ENCODE measurements at regions not wholly inside any gene's neighbourhood (a gene's known extent, or its start where the extent isn't known, plus 50 kb on each side); places are given as distances from the start of the nearest gene placed in this dataset.

DNA sequence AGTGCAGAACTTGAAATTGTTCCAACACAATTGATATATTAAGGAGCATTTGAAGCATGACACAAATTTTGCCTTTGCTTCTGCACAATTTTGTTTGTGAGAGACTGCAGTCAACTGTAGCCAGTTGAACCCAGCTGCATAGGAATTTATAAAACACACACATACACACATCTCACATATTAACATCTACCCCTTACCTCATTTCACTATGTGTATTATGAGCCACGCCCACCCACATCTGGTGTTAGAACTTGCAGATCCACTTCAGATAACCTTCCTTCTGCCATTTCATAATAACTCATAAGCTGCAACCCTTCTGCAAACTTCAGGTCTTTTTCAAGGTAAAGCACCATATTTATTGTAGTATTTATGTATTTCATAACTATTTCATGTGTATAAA is 188.1 kb upstream of the WDFY3 start:
- no peak for DNase-seq
- Histone ChIP-seq H4K5ac (ENCODE audit: insufficient read length, low read depth, low read length) (no peak overlapping the region), H3K4ac (ENCODE audit: low read depth, low read length) (no peak overlapping the region), H3K18ac (ENCODE audit: insufficient read length, low read depth, low read length) (no peak overlapping the region), H3K9me3 (ENCODE audit: control insufficient read depth, low read depth, low read length) (no peaks in the 10 kb centered on the region), H3K27me3 (ENCODE audit: insufficient read depth, low read length) (no peaks in the 10 kb centered on the region), H3K14ac (ENCODE audit: insufficient read depth, low read length) (no peak overlapping the region), H3K27ac (ENCODE audit: insufficient read length, low read depth, low read length) (no peak overlapping the region), H2BK20ac (ENCODE audit: low read depth, low read length, poor library complexity, severe bottlenecking) (no peak overlapping the region), H2AFZ (ENCODE audit: low read length) (no peak overlapping the region), H2BK120ac (ENCODE audit: low read depth, low read length, poor library complexity, severe bottlenecking) (no peak overlapping the region), H3K4me1 (ENCODE audit: insufficient read depth, low read length) (no peaks in the 10 kb centered on the region), H3T11ph (ENCODE audit: low read length) (no peak overlapping the region), H2BK12ac (ENCODE audit: insufficient read length, low read depth, low read length) (no peak overlapping the region), H4K20me1 (ENCODE audit: control insufficient read depth, insufficient read depth, insufficient read length) (no peaks in the 10 kb centered on the region), H3K79me2 (ENCODE audit: insufficient read depth, low read length) (0 out of 2 replicates have a peak, but pooled peaks cover 2% of the 10 kb centered on the region), H3K23me2 (ENCODE audit: insufficient read length, low read depth, low read length, poor library complexity, severe bottlenecking) (no peaks in the 10 kb centered on the region), H3K4me2 (ENCODE audit: insufficient read depth, insufficient read length, low read length) (no peak overlapping the region), H4K91ac (ENCODE audit: insufficient read length, low read depth, low read length) (no peak overlapping the region), H2AK5ac (ENCODE audit: insufficient read length, low read length) (no peak overlapping the region), H2BK15ac (ENCODE audit: low read depth, low read length) (no peak overlapping the region), H3K9ac (ENCODE audit: extremely low read depth, insufficient read length, low read length) (no peak overlapping the region), H3K79me1 (ENCODE audit: insufficient read depth, low read depth, low read length, poor library complexity, severe bottlenecking) (no peaks in the 10 kb centered on the region), H2BK5ac (ENCODE audit: insufficient read length, low read length) (no peak overlapping the region), H3K23ac (ENCODE audit: insufficient read length, low read depth, low read length) (no peak overlapping the region), H4K8ac (replicated peaks; ENCODE audit: insufficient read length, low read depth, low read length) (no peak overlapping the region), H3K56ac (ENCODE audit: insufficient read length, low read depth, low read length) (no peak overlapping the region)
- H3K36me3 Mint-ChIP-seq (ENCODE audit: insufficient read depth in 1 of 3, low read depth in 3 of 3): peaks cover 0 to 2% (median 0%) of the 10 kb centered on the region in 3 experiments; a peak in 1 of 7 replicates
- no peaks in the 10 kb centered on the region for H3K9me3 Mint-ChIP-seq
- no CpG with 5 or more reads among the region's 1 CpG for WGBS (ENCODE audit: extremely low coverage, insufficient read length, low lambda C conversion rate)
- H3K4me3 Mint-ChIP-seq: no peak overlapping the region
- TF ChIP-seq, protein P1, sequence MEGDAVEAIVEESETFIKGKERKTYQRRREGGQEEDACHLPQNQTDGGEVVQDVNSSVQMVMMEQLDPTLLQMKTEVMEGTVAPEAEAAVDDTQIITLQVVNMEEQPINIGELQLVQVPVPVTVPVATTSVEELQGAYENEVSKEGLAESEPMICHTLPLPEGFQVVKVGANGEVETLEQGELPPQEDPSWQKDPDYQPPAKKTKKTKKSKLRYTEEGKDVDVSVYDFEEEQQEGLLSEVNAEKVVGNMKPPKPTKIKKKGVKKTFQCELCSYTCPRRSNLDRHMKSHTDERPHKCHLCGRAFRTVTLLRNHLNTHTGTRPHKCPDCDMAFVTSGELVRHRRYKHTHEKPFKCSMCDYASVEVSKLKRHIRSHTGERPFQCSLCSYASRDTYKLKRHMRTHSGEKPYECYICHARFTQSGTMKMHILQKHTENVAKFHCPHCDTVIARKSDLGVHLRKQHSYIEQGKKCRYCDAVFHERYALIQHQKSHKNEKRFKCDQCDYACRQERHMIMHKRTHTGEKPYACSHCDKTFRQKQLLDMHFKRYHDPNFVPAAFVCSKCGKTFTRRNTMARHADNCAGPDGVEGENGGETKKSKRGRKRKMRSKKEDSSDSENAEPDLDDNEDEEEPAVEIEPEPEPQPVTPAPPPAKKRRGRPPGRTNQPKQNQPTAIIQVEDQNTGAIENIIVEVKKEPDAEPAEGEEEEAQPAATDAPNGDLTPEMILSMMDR (conservative IDR thresholded peaks at IDR 0.05): no peak
- H3K27ac Mint-ChIP-seq: no peak overlapping the region
- peaks cover 3 to 4% of the 10 kb centered on the region in 2 experiments; a peak in 2 of 4 replicates for H3K4me1 Mint-ChIP-seq
- H3K27me3 Mint-ChIP-seq (ENCODE audit: low read depth): no peaks in the 10 kb centered on the region

Data from H9 (cell line).